ENCODE measurements at regions not wholly inside any gene's neighbourhood (a gene's known extent, or its start where the extent isn't known, plus 50 kb on each side); places are given as distances from the start of the nearest gene placed in this dataset.
A peak's percentile ranks its signal among the peaks of the same experiment; 100 is the strongest.

GRCh38 chr4:18291981-18292380 lies 270.4 kb upstream of the LCORL start:
- DNase-seq, result no peak

DNA sequence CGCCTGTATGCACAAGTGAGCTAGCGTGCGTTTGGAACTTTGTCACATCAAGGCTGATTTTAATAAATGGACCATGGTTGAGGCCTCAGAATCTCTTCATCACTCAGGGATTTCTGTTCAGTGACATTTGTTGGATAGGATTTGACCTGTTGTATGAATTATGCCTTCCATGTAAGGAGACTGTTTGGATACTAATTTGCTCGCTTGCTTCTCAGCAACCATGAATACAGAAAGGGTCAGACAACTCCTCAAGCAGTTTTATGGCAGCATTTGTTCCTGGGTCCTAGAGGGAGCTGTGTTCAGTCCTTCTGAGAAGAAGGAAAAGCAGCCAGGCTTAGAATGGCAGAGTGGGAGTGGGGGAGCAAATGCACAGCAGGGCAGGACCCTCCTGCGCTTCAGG lies 269.7 kb upstream of the LCORL start:
- no peak for DNase-seq

DNA sequence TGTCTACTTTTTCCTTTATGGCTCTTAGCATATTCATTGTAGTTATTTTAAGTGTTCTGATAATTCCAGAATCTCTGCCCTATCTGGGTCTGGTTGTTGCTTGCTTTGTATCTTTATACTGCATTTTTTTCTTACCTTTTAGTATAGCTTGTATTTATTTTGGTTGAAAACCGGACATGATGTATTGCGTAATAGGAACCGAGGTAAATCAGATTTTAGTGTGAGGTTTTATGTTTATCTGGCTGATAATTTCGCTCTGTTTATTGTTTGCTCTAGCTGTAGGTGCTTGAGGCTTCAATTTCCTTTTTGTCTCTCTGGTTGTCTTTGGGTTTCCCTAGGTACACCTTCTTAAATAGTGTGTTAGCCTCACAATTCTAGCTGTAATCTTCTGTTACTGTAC lies 263.8 kb upstream of the LCORL start:
- DNase-seq, result no peak

DNA sequence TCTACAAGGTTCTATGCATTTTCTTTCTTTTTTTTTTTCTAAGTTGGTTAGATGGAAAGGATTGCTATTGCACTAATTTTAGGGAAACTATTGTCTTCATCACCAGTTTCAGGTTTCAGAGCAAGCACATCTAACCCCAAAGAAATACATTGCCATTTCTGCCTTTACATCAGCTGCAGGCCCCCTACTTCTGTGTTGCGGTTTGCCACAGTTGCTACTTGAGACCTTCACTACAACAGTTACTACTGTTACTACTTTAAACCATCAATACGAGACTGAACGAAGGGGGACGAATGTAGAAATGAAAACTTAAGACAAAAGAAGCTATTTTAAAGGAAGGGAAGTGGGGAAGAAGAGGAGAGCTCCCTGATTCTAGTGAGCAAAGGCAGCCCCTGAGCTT lies 256.7 kb upstream of the LCORL start:
- no peak for DNase-seq

GRCh38 chr4:18262832-18263231 lies 241.3 kb upstream of the LCORL start:
- DNase-seq, result no peak

GRCh38 chr4:18252052-18252451 lies 230.5 kb upstream of the LCORL start:
- DNase-seq, result no peak

- DNase-seq, result no peak
Measured at GRCh38 chr4:18250564-18250963, 229.0 kb upstream of the LCORL start.

- no peak for DNase-seq
Measured at GRCh38 chr4:18248611-18249010, 227.1 kb upstream of the LCORL start.

DNA sequence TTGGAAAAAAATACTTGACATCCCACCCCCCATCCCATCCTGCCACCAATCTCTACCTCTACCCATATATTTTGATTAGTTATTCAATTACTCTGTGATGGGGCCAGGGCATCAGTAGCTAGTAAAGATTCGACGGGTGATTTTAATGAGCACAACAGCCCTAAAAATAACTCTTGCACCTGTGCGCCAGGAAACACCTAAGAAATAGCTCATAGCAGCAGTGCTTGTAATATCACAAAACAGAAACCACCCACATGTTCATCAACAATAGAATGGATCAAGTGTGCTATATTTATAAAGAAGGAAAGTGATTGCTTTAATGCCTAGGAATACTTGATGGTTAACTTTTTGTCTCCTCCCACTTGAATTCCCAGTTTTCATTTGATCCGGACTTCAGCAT lies 225.6 kb upstream of the LCORL start:
- DNase-seq, result no peak

DNA sequence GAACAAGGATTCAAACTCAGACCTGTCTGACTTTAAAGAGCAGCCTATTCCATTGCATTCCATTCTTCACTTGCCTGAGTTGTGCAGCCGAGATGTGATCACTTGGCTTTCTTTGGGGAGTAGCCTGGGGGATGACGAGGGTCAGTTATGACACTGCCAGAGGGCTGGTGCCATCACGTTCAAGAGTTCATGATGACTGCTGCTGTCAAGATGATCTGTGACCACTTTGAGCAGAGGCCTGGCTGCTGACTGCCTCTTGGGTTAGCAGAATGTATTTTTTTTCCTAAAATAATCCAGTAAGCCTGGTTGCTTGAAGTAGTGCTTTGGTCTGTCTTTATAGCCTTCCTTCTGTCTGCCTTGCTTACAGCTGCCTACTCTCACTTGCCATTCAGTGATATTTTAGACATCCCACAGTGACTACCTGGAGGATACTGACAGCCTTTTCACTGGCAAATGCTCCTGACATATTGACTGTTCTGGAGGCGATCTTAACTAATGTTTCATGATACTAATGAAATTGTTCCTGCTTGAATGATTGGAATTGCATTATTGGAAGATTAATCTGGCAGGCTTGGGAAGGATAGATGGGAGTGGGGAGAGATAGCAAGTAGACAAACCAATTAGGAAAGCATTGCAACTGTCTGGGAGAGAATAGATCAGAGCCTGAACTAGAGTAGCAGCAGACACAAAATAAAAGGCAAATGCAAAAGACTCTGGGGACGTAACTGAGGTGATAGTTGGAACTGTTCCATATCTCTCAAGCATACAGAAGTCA lies 221.6 kb upstream of the LCORL start:
- DNase-seq, result no peak

- no peak for DNase-seq
Measured at GRCh38 chr4:18241727-18242126, 220.2 kb upstream of the LCORL start.

DNA sequence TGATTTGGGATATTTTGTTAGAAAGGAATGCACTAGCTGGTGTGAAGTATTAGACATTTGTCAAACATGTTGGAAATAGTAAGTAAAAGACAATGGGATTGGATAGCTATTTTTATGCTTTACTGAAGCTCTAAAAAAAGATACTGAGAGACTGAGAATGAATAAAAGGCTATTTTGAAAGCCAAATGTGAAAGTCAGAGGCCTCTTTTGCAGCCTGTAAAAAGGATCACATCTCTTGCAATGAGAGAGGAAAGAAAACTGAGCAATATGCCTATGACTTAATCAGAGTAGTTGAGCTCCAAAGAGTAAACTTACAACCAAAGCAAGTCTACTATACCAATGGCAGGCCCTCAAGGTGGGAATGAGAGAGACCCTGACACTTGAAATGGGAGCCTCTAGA lies 212.6 kb upstream of the LCORL start:
- no peak for DNase-seq

DNA sequence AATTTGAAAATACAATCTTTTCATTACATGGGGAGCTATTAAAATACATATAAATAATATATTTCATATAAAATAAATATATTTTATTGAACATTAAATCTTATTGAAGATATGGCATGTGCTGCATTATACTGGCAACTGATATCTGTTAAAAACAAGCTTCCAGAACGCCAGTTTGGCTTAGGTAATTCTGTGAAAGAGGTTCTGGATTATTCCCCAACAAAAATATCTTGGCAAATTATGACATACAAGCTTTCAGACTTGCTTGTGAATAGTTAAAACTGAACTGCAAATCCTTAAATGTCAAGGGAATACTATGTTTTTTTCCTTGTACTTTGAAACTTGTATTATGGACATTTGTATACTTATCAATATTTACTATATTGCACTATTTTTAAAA lies 210.2 kb upstream of the LCORL start:
- DNase-seq, result no peak

GRCh38 chr4:18227880-18228279 lies 206.3 kb upstream of the LCORL start:
- no peak for DNase-seq

- no peak for DNase-seq
Measured at GRCh38 chr4:18214411-18215055, 193.0 kb upstream of the LCORL start.

DNA sequence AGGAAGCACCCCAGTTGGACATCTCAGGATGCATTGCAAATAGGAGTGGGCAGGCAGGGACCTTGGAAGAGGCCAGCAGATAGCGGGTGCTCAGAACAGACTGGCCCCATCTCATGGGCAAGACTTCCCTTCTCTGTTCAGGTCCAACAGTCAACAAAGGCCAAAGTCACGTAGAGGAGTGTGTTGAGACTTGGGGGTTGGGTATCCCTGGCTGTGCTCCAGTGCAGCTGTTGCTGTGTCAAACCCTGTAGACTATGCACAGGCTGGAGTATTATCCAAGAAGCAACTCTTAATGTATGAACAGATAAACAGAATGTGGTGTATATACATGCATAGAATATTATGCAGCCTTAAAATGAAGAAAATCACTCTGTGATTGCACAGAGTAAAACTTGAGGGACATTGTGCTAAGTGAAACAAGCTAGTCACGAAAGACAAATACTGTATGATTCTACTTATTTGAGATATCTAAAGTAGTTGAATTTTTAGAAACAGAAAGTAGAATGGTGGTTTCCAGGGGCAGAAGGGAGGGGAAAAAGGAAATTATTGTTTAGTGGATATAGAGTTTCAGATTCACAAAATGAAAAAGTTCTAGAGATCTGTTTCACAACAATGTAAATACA lies 192.1 kb upstream of the LCORL start:
- DNase-seq, result no peak

DNA sequence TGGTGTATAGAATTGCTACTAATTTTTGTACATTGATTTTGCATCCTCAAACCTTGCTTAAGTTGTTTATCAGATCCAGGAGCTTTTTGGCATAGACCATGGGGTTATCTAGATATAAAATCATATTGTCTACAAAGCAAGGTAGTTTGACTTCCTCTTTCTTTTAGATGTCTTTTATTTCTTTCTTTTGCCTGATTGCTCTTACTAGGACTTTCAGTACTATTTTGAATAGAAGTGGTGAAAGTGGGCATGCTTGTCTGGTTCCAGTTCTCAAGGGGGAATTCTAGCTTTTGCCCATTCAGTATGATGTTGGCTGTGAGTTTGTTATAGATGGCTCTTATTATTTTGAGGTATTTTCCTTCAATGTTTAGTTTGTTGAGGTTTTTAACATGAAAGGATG lies 187.9 kb upstream of the LCORL start:
- no peak for DNase-seq

DNA sequence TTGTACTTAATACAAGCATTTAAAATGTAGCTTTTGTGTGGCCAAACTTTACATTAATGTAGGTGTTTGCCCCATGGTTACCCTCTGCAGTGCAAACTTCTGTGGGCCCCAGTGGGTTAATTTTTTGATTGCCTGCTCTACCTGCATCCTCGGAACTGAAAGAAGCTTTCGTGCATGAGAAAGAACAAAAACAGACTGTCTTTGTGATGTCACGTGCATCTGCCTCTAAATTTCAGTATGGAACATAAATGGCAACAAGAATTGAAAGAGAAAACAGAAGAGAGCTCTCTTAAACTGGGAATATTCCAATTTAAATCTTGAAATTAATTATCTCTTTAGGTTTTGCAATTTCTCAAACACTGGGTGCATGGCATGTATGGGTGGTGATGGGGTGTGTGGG lies 182.4 kb upstream of the LCORL start:
- DNase-seq, result no peak

- no peak for DNase-seq
Measured at GRCh38 chr4:18202486-18202885, 180.9 kb upstream of the LCORL start.

DNA sequence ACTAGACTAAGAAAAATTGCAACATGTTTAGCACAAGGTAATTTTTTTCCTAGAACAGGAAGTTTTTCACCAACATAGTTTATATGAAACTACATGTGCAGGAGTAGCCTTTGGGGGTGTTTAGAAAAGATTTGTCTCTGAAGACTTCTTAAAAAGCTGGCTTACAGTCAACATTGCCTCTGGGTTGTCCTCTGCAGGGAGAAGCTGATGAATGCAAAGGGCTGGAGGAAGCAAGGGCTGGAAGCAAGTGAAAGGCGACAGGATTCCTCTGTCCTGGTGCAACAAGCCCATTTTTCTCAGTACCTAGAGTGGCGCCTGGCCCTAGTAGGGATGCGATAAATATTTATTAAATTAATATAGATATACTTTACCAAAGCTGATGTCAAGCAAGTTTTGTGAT lies 180.3 kb upstream of the LCORL start:
- no peak for DNase-seq

GRCh38 chr4:18198653-18199052 lies 177.1 kb upstream of the LCORL start:
- DNase-seq, result no peak

GRCh38 chr4:18197467-18197866 lies 175.9 kb upstream of the LCORL start:
- DNase-seq, result peak; percentile 7

DNA sequence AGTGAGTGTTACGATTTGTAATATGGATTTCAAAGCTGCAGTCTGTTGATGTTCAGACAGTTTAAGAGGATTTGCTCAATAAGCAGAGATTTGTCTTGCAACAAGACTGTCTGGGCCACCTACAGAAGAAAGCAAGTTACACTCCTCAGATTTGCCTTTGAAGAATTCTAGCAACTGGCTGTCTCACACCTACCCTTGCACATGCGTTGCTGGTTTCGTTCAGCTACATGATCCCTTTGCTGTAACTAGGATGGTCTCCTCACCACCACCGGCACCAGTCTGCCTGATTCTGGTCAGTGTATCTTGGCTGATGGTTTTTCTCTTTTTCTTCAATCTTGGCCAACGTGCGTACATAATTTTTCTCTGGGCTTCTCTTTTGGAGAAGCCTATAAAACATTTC lies 172.7 kb upstream of the LCORL start:
- DNase-seq, result no peak

- no peak for DNase-seq
Measured at GRCh38 chr4:18192901-18193300, 171.3 kb upstream of the LCORL start.

Data from MV-4-11 (cell line).